SJCRH30 (cell line): ENCODE measurements at regions not wholly inside any gene's neighbourhood (a gene's known extent, or its start where the extent isn't known, plus 50 kb on each side); places are given as distances from the start of the nearest gene placed in this dataset.
"Not testable (repeated sequence)": the region's sequence is repeated elsewhere in the genome, so short reads cannot be mapped to it uniquely, and the experiment has no call there.

ENCODE experiments used
- DNase-seq, 2 experiments: peaks; one replicate each; pipeline ENCODE4 v3.0.0-alpha.2; 2015 to 2020
- H3K27ac ChIP-seq: fragments of 250-450 bp; sonication (Bioruptor Pico); 2 replicates; pipeline ENCODE4 v1.5.1; 2020; ENCODE audit warnings: mild to moderate bottlenecking, moderate library complexity
- H3K27me3 ChIP-seq: fragments of 250-450 bp; sonication (Bioruptor Pico); 2 replicates; pipeline ENCODE4 v1.5.1; 2020; ENCODE audit warnings: mild to moderate bottlenecking, moderate library complexity
- H3K36me3 ChIP-seq: fragments of 250-450 bp; sonication (Bioruptor Pico); 2 replicates; pipeline ENCODE4 v1.5.1; 2020; ENCODE audit warnings: mild to moderate bottlenecking, moderate library complexity
- H3K4me1 ChIP-seq: fragments of 250-450 bp; sonication (Bioruptor Pico); 2 replicates; pipeline ENCODE4 v1.5.1; 2020; ENCODE audit warnings: mild to moderate bottlenecking, moderate library complexity
- H3K4me3 ChIP-seq: fragments of 250-450 bp; sonication (Bioruptor Pico); 2 replicates; pipeline ENCODE4 v1.5.1; 2020; ENCODE audit warnings: mild to moderate bottlenecking, moderate library complexity
- H3K9me3 ChIP-seq: fragments of 250-450 bp; sonication (Bioruptor Pico); replicated peaks from 2 replicates; pipeline ENCODE4 v1.5.1; 2020; ENCODE audit warnings: mild to moderate bottlenecking, moderate library complexity

- Histone ChIP-seq H3K4me1 (no peaks in the 10 kb centered on the region), H3K9me3 (no peaks in the 10 kb centered on the region), H3K36me3 (no peaks in the 10 kb centered on the region), H3K27ac (no peak overlapping the region), H3K27me3 (no peaks in the 10 kb centered on the region), H3K4me3 (no peak overlapping the region)
- DNase-seq = no peak
Measured at GRCh38 chr7:41449286-41449685, 253.6 kb downstream of the INHBA start.

- no peak overlapping the region for H3K4me3 ChIP-seq
- H3K27ac ChIP-seq = no peak overlapping the region
- DNase-seq = no peak
- H3K27me3 ChIP-seq = no peaks in the 10 kb centered on the region
- no peaks in the 10 kb centered on the region for H3K9me3 ChIP-seq
- H3K36me3 ChIP-seq = no peaks in the 10 kb centered on the region
- no peaks in the 10 kb centered on the region for H3K4me1 ChIP-seq
Measured at GRCh38 chr7:41448104-41448503, 254.8 kb downstream of the INHBA start.

GRCh38 chr7:41447450-41448042 is 255.3 kb downstream of the INHBA start:
- H3K4me1 ChIP-seq = no peaks in the 10 kb centered on the region
- H3K36me3 ChIP-seq = no peaks in the 10 kb centered on the region
- H3K27ac ChIP-seq = no peak overlapping the region
- no peak for DNase-seq
- H3K27me3 ChIP-seq = no peaks in the 10 kb centered on the region
- H3K4me3 ChIP-seq = no peak overlapping the region
- no peaks in the 10 kb centered on the region for H3K9me3 ChIP-seq

GRCh38 chr7:41446606-41447449 is 256.1 kb downstream of the INHBA start:
- no peaks in the 10 kb centered on the region for H3K9me3 ChIP-seq
- no peaks in the 10 kb centered on the region for H3K4me1 ChIP-seq
- H3K36me3 ChIP-seq = no peaks in the 10 kb centered on the region
- no peak for DNase-seq
- no peak overlapping the region for H3K27ac ChIP-seq
- no peak overlapping the region for H3K4me3 ChIP-seq
- H3K27me3 ChIP-seq = no peaks in the 10 kb centered on the region

GRCh38 chr7:41445946-41446345 is 256.9 kb downstream of the INHBA start:
- H3K36me3 ChIP-seq = no peaks in the 10 kb centered on the region
- no peaks in the 10 kb centered on the region for H3K27me3 ChIP-seq
- H3K27ac ChIP-seq = no peak overlapping the region
- no peak for DNase-seq
- no peaks in the 10 kb centered on the region for H3K4me1 ChIP-seq
- H3K4me3 ChIP-seq = no peak overlapping the region
- H3K9me3 ChIP-seq = no peaks in the 10 kb centered on the region

- Histone ChIP-seq H3K36me3 (no peaks in the 10 kb centered on the region), H3K9me3 (no peaks in the 10 kb centered on the region), H3K4me3 (no peak overlapping the region), H3K27ac (no peak overlapping the region), H3K27me3 (no peaks in the 10 kb centered on the region), H3K4me1 (no peaks in the 10 kb centered on the region)
- no peak for DNase-seq
Measured at GRCh38 chr7:41445432-41445831, 257.5 kb downstream of the INHBA start.

GRCh38 chr7:41439515-41439879 is 263.4 kb downstream of the INHBA start:
- no peak overlapping the region for H3K4me3 ChIP-seq
- H3K27ac ChIP-seq = no peak overlapping the region
- H3K9me3 ChIP-seq = no peaks in the 10 kb centered on the region
- no peaks in the 10 kb centered on the region for H3K27me3 ChIP-seq
- H3K36me3 ChIP-seq = no peaks in the 10 kb centered on the region
- DNase-seq = no peak
- H3K4me1 ChIP-seq = no peaks in the 10 kb centered on the region

GRCh38 chr7:41438705-41439514 is 264.0 kb downstream of the INHBA start:
- H3K9me3 ChIP-seq = no peaks in the 10 kb centered on the region
- DNase-seq = no peak
- H3K4me1 ChIP-seq = no peaks in the 10 kb centered on the region
- no peaks in the 10 kb centered on the region for H3K36me3 ChIP-seq
- H3K27me3 ChIP-seq = no peaks in the 10 kb centered on the region
- H3K27ac ChIP-seq = no peak overlapping the region
- no peak overlapping the region for H3K4me3 ChIP-seq

- H3K9me3 ChIP-seq = no peaks in the 10 kb centered on the region
- no peaks in the 10 kb centered on the region for H3K27me3 ChIP-seq
- H3K4me3 ChIP-seq = no peak overlapping the region
- no peaks in the 10 kb centered on the region for H3K36me3 ChIP-seq
- no peak for DNase-seq
- no peaks in the 10 kb centered on the region for H3K4me1 ChIP-seq
- no peak overlapping the region for H3K27ac ChIP-seq
Measured at GRCh38 chr7:41437257-41438196, 265.4 kb downstream of the INHBA start.

GRCh38 chr7:41436139-41436538 is 266.8 kb downstream of the INHBA start:
- Histone ChIP-seq H3K36me3 (no peaks in the 10 kb centered on the region), H3K9me3 (no peaks in the 10 kb centered on the region), H3K27ac (no peak overlapping the region), H3K4me3 (no peak overlapping the region), H3K4me1 (no peaks in the 10 kb centered on the region), H3K27me3 (peaks cover 2% of the 10 kb centered on the region; the same call in 1 of the 2 replicates)
- no peak for DNase-seq

- H3K4me3 ChIP-seq, H3K27ac ChIP-seq, H3K27me3 ChIP-seq, H3K36me3 ChIP-seq, H3K4me1 ChIP-seq, H3K9me3 ChIP-seq, DNase-seq: not testable (repeated sequence)
Measured at GRCh38 chr7:41435020-41435419, 267.9 kb downstream of the INHBA start.

- Histone ChIP-seq H3K36me3 (no peaks in the 10 kb centered on the region), H3K9me3 (no peaks in the 10 kb centered on the region), H3K27me3 (peaks cover 2% of the 10 kb centered on the region; the same call in 1 of the 2 replicates), H3K4me3 (no peak overlapping the region), H3K27ac (no peak overlapping the region), H3K4me1 (no peaks in the 10 kb centered on the region)
- no peak for DNase-seq
Measured at GRCh38 chr7:41431671-41432070, 271.2 kb downstream of the INHBA start.

- no peak for DNase-seq
- H3K4me1 ChIP-seq = no peaks in the 10 kb centered on the region
Measured at GRCh38 chr7:41428381-41428780, 274.5 kb downstream of the INHBA start.

GRCh38 chr7:41425926-41426325 is 277.0 kb downstream of the INHBA start:
- no peak for DNase-seq
- H3K9me3 ChIP-seq = no peaks in the 10 kb centered on the region
- H3K4me1 ChIP-seq = no peaks in the 10 kb centered on the region
- no peaks in the 10 kb centered on the region for H3K27me3 ChIP-seq
- no peak overlapping the region for H3K4me3 ChIP-seq
- no peak overlapping the region for H3K27ac ChIP-seq
- H3K36me3 ChIP-seq = no peaks in the 10 kb centered on the region

More at GRCh38 chr7:41428381-41428780, 274.5 kb downstream of the INHBA start:
- Histone ChIP-seq H3K27me3 (peaks cover 2% of the 10 kb centered on the region; the same call in 1 of the 2 replicates), H3K4me3 (no peak overlapping the region), H3K9me3 (no peaks in the 10 kb centered on the region), H3K36me3 (no peaks in the 10 kb centered on the region), H3K27ac (no peak overlapping the region)
